ENCODE measurements at regions not wholly inside any gene's neighbourhood (a gene's known extent, or its start where the extent isn't known, plus 50 kb on each side); places are given as distances from the start of the nearest gene placed in this dataset.
"Not testable (repeated sequence)": the region's sequence is repeated elsewhere in the genome, so short reads cannot be mapped to it uniquely, and the experiment has no call there.

DNA sequence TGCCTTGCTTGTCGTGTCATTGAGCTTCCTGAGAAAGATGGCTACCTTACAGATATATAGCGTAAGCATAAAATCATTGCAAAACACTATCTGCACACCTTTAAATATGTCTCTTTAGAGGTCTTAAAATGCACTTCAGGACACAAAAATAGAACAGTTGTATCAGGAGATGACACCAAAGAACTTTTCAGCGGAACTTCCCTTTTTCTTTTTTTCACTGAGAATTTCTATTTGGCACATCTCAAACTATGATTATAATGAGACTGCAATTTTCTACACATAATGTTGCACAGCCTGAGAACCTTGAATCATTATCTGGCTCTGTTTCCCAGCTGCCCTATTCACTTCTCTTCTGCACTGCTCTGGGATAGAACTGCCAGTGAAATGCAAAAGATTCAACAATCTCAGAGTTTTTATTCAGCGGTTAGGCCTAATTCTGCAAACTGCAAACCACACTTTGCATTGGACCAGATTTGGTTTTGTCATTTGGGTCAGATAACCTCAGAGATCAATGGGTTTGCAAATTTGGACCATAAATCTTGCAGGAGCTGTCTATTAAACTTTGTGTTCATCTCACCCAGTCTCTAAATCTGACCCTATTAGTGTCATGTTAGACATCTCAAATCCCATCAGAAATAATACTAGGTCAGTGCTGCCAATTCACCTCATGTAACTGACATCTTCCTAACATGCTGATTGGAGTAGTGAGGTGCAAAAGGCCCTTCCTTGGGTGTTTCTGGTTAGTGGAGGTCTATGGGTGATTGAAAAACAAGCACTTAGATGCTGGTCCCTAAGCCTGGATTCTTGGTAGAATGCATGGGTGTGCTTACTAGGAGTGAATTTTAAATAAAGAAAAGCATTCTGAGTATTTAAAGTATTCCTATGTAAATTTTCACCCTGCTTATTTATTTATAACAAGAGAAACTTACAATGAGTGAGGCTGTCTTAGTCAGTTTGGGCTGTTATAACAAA, 382.7 kb downstream of the UTRN start:
- ATAC-seq: no peak
- H3K9me3 Mint-ChIP-seq (ENCODE audit: low read depth): peaks cover 20% of the 10 kb centered on the region
- peaks cover 30% of the 10 kb centered on the region for H3K4me1 Mint-ChIP-seq
- H3K4me3 Mint-ChIP-seq: no peak overlapping the region
- peaks cover 44% of the 10 kb centered on the region for H3K36me3 Mint-ChIP-seq
- CTCF ChIA-PET: no interaction called here
- H3K27ac Mint-ChIP-seq: peak overlapping the region; percentile 17
- no peaks in the 10 kb centered on the region for H3K27me3 Mint-ChIP-seq
- no peak for DNase-seq

DNA sequence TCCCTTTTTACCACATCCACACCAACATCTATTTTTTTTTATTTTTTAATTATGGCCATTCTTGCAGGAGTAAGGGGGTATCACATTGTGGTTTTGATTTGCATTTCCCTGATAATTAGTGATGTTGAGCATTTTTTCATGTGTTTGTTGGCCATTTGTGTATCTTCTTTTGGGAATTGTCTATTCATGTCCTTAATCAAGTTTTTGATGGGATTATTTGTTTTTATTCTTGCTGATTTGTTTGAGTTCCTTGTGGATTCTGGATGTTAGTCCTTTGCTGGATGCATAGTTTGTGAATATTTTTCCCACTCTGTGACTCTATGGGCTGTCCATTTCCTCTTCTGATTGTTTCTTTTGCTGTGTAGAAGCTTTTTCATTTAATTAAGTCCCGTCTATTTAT, 385.1 kb downstream of the UTRN start:
- H3K27ac Mint-ChIP-seq, ATAC-seq, H3K27me3 Mint-ChIP-seq, H3K4me3 Mint-ChIP-seq, DNase-seq, CTCF ChIA-PET: not testable (repeated sequence)
- Mint-ChIP-seq H3K4me1 (peaks cover 40% of the 10 kb centered on the region), H3K36me3 (peaks cover 65% of the 10 kb centered on the region), H3K9me3 (ENCODE audit: low read depth) (peaks cover 28% of the 10 kb centered on the region)

DNA sequence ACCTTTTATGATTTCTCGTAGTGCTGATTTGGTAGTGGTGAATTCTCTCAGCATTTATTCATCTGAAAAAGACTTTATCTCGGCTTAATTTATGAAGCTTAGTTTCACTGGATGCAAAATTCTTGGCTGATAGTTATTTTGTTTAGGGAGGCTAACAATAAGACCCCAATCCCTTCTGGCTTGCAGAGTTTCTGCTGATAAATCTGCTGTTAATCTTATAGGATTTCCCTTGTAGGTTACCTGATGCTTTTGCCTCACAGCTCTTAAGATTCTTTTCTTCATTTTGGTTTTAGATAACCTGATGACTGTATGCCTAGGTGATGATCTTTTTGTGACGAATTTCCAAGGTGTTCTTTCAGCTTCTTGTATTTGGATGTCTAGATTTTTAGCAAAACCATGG, 388.7 kb downstream of the UTRN start:
- Mint-ChIP-seq H3K27me3 (no peaks in the 10 kb centered on the region), H3K4me1 (peaks cover 36% of the 10 kb centered on the region), H3K9me3 (ENCODE audit: low read depth) (peaks cover 33% of the 10 kb centered on the region), H3K36me3 (peaks cover 75% of the 10 kb centered on the region), H3K27ac (no peak overlapping the region), H3K4me3 (no peak overlapping the region)
- DNase-seq: no peak
- no peak for ATAC-seq
- CTCF ChIA-PET: no interaction called here

DNA sequence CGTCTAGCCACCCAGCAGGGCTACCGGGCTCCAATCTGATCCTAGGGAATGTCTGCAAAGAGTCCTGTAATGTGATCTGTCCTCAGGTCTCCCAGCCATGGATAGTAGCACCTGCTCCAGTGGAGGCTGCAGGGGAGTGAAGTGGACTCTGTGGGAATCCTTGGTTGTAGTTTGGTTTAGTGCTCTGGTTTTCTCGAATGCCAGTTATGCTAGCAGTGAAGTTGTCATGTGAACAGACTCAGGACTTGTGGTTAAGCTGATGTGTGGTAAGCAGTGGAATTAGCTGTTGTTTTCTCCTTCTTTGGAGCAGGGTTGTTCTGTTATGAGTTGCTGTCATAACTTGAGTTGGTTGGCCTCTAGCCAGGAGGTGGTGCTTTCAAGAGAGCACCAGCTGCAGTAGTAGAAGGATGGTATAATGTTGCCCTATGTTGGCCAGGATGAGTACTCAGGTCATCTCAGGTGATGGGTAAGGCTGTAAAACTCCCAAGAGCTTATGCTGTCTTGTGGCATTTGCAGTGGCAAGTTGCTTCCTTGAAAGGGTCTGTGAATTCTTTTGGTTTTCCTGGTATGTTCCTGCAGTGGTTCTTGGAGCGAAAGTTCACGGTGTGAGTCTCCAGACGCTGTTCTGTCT, 390.2 kb downstream of the UTRN start:
- peaks cover 36% of the 10 kb centered on the region for H3K4me1 Mint-ChIP-seq
- ATAC-seq (peak; percentile 79), DNase-seq (peak; percentile 75)
- no peak overlapping the region for H3K4me3 Mint-ChIP-seq
- H3K27me3 Mint-ChIP-seq: no peaks in the 10 kb centered on the region
- CTCF ChIA-PET: no interaction called here
- H3K36me3 Mint-ChIP-seq: peaks cover 67% of the 10 kb centered on the region
- peaks cover 27% of the 10 kb centered on the region for H3K9me3 Mint-ChIP-seq (ENCODE audit: low read depth)
- peak overlapping the region; percentile 20 for H3K27ac Mint-ChIP-seq

DNA sequence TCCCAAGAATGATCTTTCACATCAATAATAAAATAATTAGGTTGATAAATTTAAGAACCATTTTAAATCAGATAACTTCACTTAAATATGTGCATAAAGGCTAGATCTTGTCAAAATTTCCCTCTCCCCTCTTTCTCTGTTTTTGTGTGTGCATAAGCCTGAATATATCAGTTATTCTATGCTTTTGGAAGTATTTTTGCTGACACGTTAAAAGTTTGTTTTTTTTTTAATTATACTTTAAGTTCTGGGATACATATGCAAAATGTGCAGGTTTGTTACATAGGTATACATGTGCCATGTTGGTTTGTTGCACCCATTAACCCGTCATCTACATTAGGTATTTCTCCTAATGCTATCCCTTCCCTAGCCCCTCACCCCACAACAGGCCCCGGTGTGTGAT, 391.2 kb downstream of the UTRN start:
- Mint-ChIP-seq H3K4me1 (peaks cover 35% of the 10 kb centered on the region), H3K36me3 (peaks cover 67% of the 10 kb centered on the region), H3K9me3 (ENCODE audit: low read depth) (peaks cover 23% of the 10 kb centered on the region)
- DNase-seq, CTCF ChIA-PET, H3K27ac Mint-ChIP-seq, ATAC-seq, H3K4me3 Mint-ChIP-seq, H3K27me3 Mint-ChIP-seq: not testable (repeated sequence)

DNA sequence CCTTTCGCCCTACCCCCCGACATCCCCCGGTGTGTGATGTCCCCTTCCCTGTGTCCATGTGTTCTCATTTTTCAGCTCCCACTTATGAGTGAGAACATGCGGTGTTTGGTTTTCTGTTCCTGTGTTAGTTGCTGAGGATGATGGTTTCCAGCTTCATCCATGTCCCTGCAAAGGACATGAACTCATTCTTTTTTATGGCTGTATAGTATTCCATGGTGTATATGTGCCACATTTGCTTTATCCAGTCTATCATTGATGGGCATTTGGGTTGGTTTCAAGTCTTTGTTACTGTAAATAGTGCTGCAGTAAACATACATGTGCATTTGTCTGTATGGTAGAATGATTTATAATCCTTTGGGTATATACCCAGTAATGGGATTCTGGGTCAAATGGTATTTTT, 392.1 kb downstream of the UTRN start:
- Mint-ChIP-seq H3K9me3 (ENCODE audit: low read depth) (peaks cover 18% of the 10 kb centered on the region), H3K4me1 (peaks cover 25% of the 10 kb centered on the region), H3K36me3 (peaks cover 63% of the 10 kb centered on the region)
- H3K27ac Mint-ChIP-seq, H3K4me3 Mint-ChIP-seq, ATAC-seq, DNase-seq, H3K27me3 Mint-ChIP-seq, CTCF ChIA-PET: not testable (repeated sequence)

DNA sequence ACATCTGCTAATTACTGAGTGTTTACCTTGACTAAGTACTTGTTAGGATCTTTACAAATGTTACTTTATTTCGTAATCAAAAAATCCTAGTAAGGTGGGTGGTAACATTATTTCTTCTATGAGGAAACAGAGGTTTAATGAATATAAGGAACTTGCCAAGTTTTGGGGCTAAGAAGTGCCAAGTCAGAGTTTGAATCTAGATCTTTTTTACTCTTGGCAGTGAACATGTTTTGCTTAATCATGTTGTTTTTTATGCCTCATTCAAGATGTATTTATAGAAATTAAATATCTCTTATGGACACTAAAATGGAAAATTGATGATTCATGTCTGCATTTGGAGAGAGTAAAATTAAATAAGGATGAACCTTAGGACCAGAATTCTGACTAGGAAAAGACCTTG, 393.7 kb downstream of the UTRN start:
- ATAC-seq (no peak), DNase-seq (no peak)
- Mint-ChIP-seq H3K9me3 (ENCODE audit: low read depth) (peaks cover 8% of the 10 kb centered on the region), H3K27ac (no peak overlapping the region), H3K36me3 (peaks cover 62% of the 10 kb centered on the region), H3K4me1 (peaks cover 13% of the 10 kb centered on the region), H3K27me3 (no peaks in the 10 kb centered on the region), H3K4me3 (no peak overlapping the region)
- CTCF ChIA-PET: no interaction called here

DNA sequence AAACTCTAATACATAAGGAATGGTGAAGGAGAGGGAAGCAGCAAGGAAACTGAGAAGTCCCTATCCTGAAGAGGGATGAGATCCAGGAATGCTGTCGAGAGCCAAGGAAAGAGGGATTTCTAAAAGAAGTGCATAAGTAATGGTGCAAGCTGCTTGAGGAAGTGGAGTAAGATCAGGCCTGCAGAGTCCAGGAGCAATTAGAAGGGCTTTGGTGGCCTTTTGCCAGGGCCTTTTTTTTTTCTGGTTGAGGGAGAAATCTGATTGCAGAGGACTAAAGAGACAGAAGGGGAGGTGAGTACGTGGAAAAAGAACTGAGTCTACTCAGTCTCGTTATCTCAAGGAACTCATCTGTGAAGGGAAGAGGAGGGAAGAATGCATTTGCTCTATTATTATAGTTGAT, 396.2 kb downstream of the UTRN start:
- peaks cover 5% of the 10 kb centered on the region for H3K4me1 Mint-ChIP-seq
- CTCF ChIA-PET: no interaction called here
- H3K27ac Mint-ChIP-seq: no peak overlapping the region
- ATAC-seq (no peak), DNase-seq (no peak)
- no peak overlapping the region for H3K4me3 Mint-ChIP-seq
- H3K27me3 Mint-ChIP-seq: no peaks in the 10 kb centered on the region
- H3K9me3 Mint-ChIP-seq (ENCODE audit: low read depth): peaks cover 6% of the 10 kb centered on the region
- peaks cover 68% of the 10 kb centered on the region for H3K36me3 Mint-ChIP-seq

DNA sequence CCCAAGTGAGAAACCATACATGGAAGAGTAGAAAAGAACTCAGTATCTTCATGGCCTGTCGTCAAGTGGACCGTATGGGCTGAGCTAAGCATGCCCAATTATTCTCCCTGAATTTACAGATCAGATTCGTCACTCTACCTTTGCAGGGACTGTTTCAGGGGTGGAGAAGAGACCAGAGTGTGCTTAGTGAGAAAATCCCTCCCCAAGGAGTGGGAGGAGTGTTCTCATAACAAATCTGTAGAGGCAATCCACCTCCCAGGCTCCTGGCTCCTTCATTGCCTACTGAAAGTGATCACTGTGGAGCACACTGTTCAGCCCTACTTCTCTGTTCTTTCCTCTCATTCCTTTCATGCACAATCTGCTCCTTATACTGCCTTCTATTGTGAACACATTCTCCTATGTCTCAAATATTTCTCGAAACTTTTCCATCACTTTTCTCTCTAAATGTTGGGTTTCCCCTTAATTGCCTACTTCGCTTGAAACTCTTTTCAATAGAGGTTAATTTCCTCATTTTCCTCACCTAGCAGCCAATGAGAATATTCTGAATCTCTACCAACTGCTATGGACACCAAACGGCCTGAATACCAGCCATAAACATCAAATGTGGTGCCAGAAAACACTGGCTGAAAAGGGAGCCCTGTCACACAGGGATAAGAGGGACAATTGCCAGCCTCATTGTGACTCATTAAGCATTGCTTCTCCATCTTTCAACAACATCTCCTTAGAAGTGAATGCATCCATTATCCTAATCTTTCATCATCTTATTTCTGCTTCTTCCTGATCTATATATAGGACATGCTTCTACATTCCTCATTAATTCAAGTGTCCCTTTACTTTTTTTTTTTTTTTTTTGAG, 398.3 kb downstream of the UTRN start:
- Mint-ChIP-seq H3K36me3 (peaks cover 69% of the 10 kb centered on the region), H3K4me3 (no peak overlapping the region), H3K9me3 (ENCODE audit: low read depth) (peaks cover 14% of the 10 kb centered on the region), H3K27ac (no peak overlapping the region), H3K27me3 (no peaks in the 10 kb centered on the region), H3K4me1 (peaks cover 3% of the 10 kb centered on the region)
- ATAC-seq (no peak), DNase-seq (no peak)
- CTCF ChIA-PET: no interaction called here

DNA sequence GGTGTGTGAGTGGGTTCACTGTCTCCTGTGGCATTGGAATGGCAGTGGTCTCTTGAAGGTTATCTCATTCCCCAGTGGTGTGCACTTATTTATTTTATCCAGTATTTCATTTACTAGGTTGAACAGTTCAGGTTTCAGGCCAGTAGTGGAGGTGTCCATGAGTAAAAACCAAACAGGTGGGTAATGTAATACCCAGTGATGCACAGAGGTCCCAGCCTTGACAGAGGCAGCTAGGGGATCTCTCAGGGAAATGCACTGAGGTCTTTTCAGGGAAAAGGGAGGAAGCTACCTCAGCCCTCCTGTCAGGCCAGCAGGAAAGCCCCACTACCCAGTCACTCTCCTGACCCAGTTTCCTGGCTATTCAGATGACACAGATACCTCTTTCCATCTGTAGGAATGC, 403.6 kb downstream of the UTRN start:
- H3K27ac Mint-ChIP-seq: no peak overlapping the region
- H3K9me3 Mint-ChIP-seq (ENCODE audit: low read depth): peaks cover 21% of the 10 kb centered on the region
- ATAC-seq (no peak), DNase-seq (no peak)
- peaks cover 68% of the 10 kb centered on the region for H3K36me3 Mint-ChIP-seq
- CTCF ChIA-PET: interaction anchor here (1.3 kb wide), 1 partner anchor 27 kb away, joined by 3 read pairs; no protein-coding TSS in a partner anchor
- peaks cover 5% of the 10 kb centered on the region for H3K4me1 Mint-ChIP-seq
- H3K4me3 Mint-ChIP-seq: no peak overlapping the region
- no peaks in the 10 kb centered on the region for H3K27me3 Mint-ChIP-seq

DNA sequence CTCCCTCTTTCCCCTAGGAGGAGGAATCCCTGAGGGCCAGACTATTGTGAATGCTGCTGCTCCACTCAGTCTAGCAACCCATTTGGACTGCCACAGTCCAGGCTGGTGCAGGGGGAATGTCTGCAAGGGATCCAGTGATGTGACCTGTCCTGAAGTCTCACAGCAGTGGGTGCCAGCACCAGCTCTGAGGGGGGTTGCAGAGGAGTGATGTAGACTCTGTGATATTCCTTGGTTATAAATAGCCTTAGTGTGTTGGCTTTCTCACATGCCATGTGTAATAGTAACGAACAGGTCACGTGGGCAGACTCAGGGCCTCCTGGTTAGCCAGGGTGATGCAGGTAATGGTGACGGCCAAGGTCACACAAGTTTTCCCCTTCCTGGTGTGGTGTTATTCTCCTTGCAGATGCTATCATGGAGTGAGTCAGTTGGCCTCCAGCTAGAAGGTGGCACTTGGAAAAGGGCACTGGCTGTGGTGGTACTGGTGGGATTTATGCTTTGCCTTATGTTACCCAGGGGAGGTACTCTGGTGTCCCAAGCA, 404.4 kb downstream of the UTRN start:
- no peak overlapping the region for H3K4me3 Mint-ChIP-seq
- H3K27ac Mint-ChIP-seq: no peak overlapping the region
- no peak for ATAC-seq
- DNase-seq: no peak
- no peaks in the 10 kb centered on the region for H3K27me3 Mint-ChIP-seq
- peaks cover 64% of the 10 kb centered on the region for H3K36me3 Mint-ChIP-seq
- H3K9me3 Mint-ChIP-seq (ENCODE audit: low read depth): peaks cover 21% of the 10 kb centered on the region
- CTCF ChIA-PET: no interaction called here
- H3K4me1 Mint-ChIP-seq: peaks cover 5% of the 10 kb centered on the region

DNA sequence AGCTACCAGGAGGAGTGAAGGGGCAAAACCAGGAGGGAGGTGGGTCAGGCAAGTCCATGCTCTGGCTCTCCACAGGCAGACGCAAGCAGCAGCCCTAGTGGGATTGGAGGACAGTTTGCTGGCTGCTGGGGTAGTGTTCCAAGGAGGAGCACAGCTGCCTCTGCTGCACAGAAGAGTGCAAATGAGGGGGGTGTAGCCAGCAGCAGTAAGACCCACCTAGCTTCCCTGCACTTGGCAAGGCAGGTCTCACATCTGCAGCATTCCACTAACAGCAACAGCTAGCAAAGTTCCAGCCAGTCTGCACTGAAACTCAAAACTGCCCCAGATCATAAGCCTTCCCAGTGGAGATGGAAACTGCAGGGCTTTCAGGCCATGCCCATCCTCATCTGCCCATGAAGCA, 405.0 kb downstream of the UTRN start:
- Mint-ChIP-seq H3K9me3 (ENCODE audit: low read depth) (peaks cover 21% of the 10 kb centered on the region), H3K27me3 (no peaks in the 10 kb centered on the region), H3K27ac (no peak overlapping the region), H3K4me3 (no peak overlapping the region), H3K4me1 (peaks cover 5% of the 10 kb centered on the region), H3K36me3 (peaks cover 60% of the 10 kb centered on the region)
- DNase-seq (no peak), ATAC-seq (no peak)
- CTCF ChIA-PET: no interaction called here

DNA sequence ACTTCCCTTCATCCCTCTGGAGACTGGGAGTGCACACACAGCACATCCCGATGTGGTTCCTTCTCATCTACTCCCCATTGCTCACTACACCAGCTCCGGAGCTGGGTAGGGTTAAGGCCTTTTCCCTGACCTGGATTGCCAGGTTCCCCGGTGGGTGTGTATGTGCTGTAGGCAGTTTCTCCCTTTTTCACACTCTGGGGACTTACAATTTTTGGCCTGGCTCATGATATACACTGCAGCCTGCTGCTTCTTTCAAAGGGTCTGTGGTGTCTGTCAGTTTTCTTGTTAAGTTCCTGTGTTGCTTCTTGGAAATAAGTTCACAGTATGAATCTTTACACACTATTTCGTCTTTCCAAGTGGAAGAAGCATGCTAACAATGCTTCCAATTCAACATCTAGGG, 405.5 kb downstream of the UTRN start:
- H3K9me3 Mint-ChIP-seq (ENCODE audit: low read depth): peaks cover 21% of the 10 kb centered on the region
- CTCF ChIA-PET: no interaction called here
- no peak overlapping the region for H3K4me3 Mint-ChIP-seq
- no peak for DNase-seq
- H3K27ac Mint-ChIP-seq: no peak overlapping the region
- no peaks in the 10 kb centered on the region for H3K27me3 Mint-ChIP-seq
- peaks cover 54% of the 10 kb centered on the region for H3K36me3 Mint-ChIP-seq
- ATAC-seq: no peak
- H3K4me1 Mint-ChIP-seq: peaks cover 2% of the 10 kb centered on the region
